ENCODE measurements at regions not wholly inside any gene's neighbourhood (a gene's known extent, or its start where the extent isn't known, plus 50 kb on each side); places are given as distances from the start of the nearest gene placed in this dataset.

GRCh38 chr9:71363286-71363961 is 242.0 kb upstream of the TRPM3 start:
- TF ChIP-seq CTCF (IDR thresholded peaks at IDR 0.05), result no peak
- no peak for TF ChIP-seq POLR2A (IDR thresholded peaks at IDR 0.05)
- no peak for TF ChIP-seq POLR2AphosphoS5 (IDR thresholded peaks at IDR 0.05)
- no peak for TF ChIP-seq EP300 (IDR thresholded peaks at IDR 0.05)
